ENCODE measurements at regions not wholly inside any gene's neighbourhood (a gene's known extent, or its start where the extent isn't known, plus 50 kb on each side); places are given as distances from the start of the nearest gene placed in this dataset.

DNA sequence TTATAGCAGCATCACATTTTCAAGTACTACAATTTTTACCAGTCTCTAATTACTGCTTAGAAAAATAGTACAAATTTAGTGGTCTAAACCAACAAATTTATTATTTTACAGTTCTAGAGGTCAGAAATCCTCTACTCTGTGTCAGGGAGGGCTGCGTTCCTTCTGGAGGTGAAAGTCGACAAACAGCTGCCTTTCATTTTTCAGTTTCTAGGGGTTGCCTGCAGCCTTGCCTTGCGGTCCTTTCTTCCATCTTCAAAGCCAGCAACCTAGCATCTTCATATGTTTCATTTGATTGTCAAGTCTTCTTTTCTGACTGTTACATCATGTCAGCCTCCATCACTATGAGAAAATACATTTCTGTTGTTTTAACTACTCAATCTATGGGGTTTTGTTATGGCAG lies 1022.1 kb downstream of the CDH18 start:
- no peak for TF ChIP-seq POLR2A (IDR thresholded peaks at IDR 0.05)
- TF ChIP-seq, protein P1, sequence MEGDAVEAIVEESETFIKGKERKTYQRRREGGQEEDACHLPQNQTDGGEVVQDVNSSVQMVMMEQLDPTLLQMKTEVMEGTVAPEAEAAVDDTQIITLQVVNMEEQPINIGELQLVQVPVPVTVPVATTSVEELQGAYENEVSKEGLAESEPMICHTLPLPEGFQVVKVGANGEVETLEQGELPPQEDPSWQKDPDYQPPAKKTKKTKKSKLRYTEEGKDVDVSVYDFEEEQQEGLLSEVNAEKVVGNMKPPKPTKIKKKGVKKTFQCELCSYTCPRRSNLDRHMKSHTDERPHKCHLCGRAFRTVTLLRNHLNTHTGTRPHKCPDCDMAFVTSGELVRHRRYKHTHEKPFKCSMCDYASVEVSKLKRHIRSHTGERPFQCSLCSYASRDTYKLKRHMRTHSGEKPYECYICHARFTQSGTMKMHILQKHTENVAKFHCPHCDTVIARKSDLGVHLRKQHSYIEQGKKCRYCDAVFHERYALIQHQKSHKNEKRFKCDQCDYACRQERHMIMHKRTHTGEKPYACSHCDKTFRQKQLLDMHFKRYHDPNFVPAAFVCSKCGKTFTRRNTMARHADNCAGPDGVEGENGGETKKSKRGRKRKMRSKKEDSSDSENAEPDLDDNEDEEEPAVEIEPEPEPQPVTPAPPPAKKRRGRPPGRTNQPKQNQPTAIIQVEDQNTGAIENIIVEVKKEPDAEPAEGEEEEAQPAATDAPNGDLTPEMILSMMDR (IDR thresholded peaks at IDR 0.05 in 4 of 5, conservative IDR thresholded peaks at IDR 0.05 in 1 of 5), result no peak
